Central memory CD8-positive, alpha-beta T cell (primary cell): ENCODE measurements at regions not wholly inside any gene's neighbourhood (a gene's known extent, or its start where the extent isn't known, plus 50 kb on each side); places are given as distances from the start of the nearest gene placed in this dataset.
"Not testable (repeated sequence)": the region's sequence is repeated elsewhere in the genome, so short reads cannot be mapped to it uniquely, and the experiment has no call there.

Source experiments
- ATAC-seq: fragments of 150-1000 bp; cut with Tn5 transposase; replicated peaks from 2 replicates; pipeline ENCODE4 v1.10.0; 2022; ENCODE audit warnings: mild to moderate bottlenecking, moderate FRiP score, moderate number of reproducible peaks; ENCODE audit not compliant: poor library complexity, severe bottlenecking; ENCODE audit errors: extremely low read depth
- DNase-seq, 2 donors: peaks; one replicate each; pipeline ENCODE4 v3.0.0; 2021; ENCODE audit warnings: low spot score in 2 of 2
- H3K27ac Mint-ChIP-seq: one replicate; pipeline ENCODE4 v1.8.0; 2022; ENCODE audit warnings: low read depth, mild to moderate bottlenecking, moderate library complexity, mixed read lengths
- H3K27me3 Mint-ChIP-seq: one replicate; pipeline ENCODE4 v1.8.0; 2022; ENCODE audit warnings: mixed read lengths
- H3K36me3 Mint-ChIP-seq: one replicate; pipeline ENCODE4 v1.8.0; 2022; ENCODE audit warnings: mild to moderate bottlenecking, moderate library complexity, mixed read lengths; ENCODE audit not compliant: insufficient read depth
- H3K4me1 Mint-ChIP-seq: one replicate; pipeline ENCODE4 v1.8.0; 2022; ENCODE audit warnings: mixed read lengths
- H3K4me3 Mint-ChIP-seq: one replicate; pipeline ENCODE4 v1.8.0; 2022; ENCODE audit warnings: mild to moderate bottlenecking, moderate library complexity, mixed read lengths
- H3K9me3 Mint-ChIP-seq: one replicate; pipeline ENCODE4 v1.8.0; 2022; ENCODE audit warnings: mixed read lengths

- Mint-ChIP-seq H3K4me3 (no peak overlapping the region), H3K27ac (no peak overlapping the region), H3K36me3 (no peaks in the 10 kb centered on the region), H3K27me3 (no peaks in the 10 kb centered on the region), H3K9me3 (peaks cover 8% of the 10 kb centered on the region), H3K4me1 (no peaks in the 10 kb centered on the region)
- ATAC-seq, result no peak
- no peak for DNase-seq
Observed at GRCh38 chr6:102764317-102764716, 1370.8 kb downstream of the GRIK2 start.

- H3K27ac Mint-ChIP-seq, result no peak overlapping the region
Observed at GRCh38 chr6:102763891-102764290, 1370.4 kb downstream of the GRIK2 start.

GRCh38 chr6:102761872-102762271, 1368.4 kb downstream of the GRIK2 start:
- no peaks in the 10 kb centered on the region for H3K4me1 Mint-ChIP-seq
- no peaks in the 10 kb centered on the region for H3K27me3 Mint-ChIP-seq
- H3K36me3 Mint-ChIP-seq, result no peaks in the 10 kb centered on the region
- DNase-seq (no peak), ATAC-seq (no peak)
- H3K4me3 Mint-ChIP-seq, result no peak overlapping the region
- H3K27ac Mint-ChIP-seq, result no peak overlapping the region
- peaks cover 5% of the 10 kb centered on the region for H3K9me3 Mint-ChIP-seq

More at GRCh38 chr6:102763891-102764290, 1370.4 kb downstream of the GRIK2 start:
- no peak overlapping the region for H3K4me3 Mint-ChIP-seq
- no peak for ATAC-seq
- H3K27me3 Mint-ChIP-seq, result no peaks in the 10 kb centered on the region
- H3K36me3 Mint-ChIP-seq, result no peaks in the 10 kb centered on the region
- H3K4me1 Mint-ChIP-seq, result no peaks in the 10 kb centered on the region
- DNase-seq, result no peak
- H3K9me3 Mint-ChIP-seq, result peaks cover 4% of the 10 kb centered on the region

- no peaks in the 10 kb centered on the region for H3K36me3 Mint-ChIP-seq
- no peaks in the 10 kb centered on the region for H3K27me3 Mint-ChIP-seq
- H3K4me3 Mint-ChIP-seq, result no peak overlapping the region
- H3K9me3 Mint-ChIP-seq, result peaks cover 5% of the 10 kb centered on the region
- H3K4me1 Mint-ChIP-seq, result no peaks in the 10 kb centered on the region
- H3K27ac Mint-ChIP-seq, result no peak overlapping the region
- ATAC-seq (no peak), DNase-seq (no peak)
Observed at GRCh38 chr6:102759415-102759814, 1365.9 kb downstream of the GRIK2 start.

GRCh38 chr6:102758536-102758935, 1365.0 kb downstream of the GRIK2 start:
- not testable (repeated sequence) for H3K4me1 Mint-ChIP-seq, H3K9me3 Mint-ChIP-seq, H3K27ac Mint-ChIP-seq, H3K27me3 Mint-ChIP-seq, H3K4me3 Mint-ChIP-seq, DNase-seq, H3K36me3 Mint-ChIP-seq, ATAC-seq

GRCh38 chr6:102749210-102749971, 1355.9 kb downstream of the GRIK2 start:
- DNase-seq (no peak), ATAC-seq (no peak)
- H3K4me1 Mint-ChIP-seq, result no peaks in the 10 kb centered on the region
- no peaks in the 10 kb centered on the region for H3K36me3 Mint-ChIP-seq
- peaks cover 6% of the 10 kb centered on the region for H3K9me3 Mint-ChIP-seq
- no peak overlapping the region for H3K4me3 Mint-ChIP-seq
- H3K27ac Mint-ChIP-seq, result no peak overlapping the region
- no peaks in the 10 kb centered on the region for H3K27me3 Mint-ChIP-seq

GRCh38 chr6:102746941-102747340, 1353.4 kb downstream of the GRIK2 start:
- H3K27me3 Mint-ChIP-seq, result no peaks in the 10 kb centered on the region
- ATAC-seq (no peak), DNase-seq (no peak)
- no peak overlapping the region for H3K27ac Mint-ChIP-seq
- no peaks in the 10 kb centered on the region for H3K4me1 Mint-ChIP-seq
- no peaks in the 10 kb centered on the region for H3K36me3 Mint-ChIP-seq
- peaks cover 6% of the 10 kb centered on the region for H3K9me3 Mint-ChIP-seq
- H3K4me3 Mint-ChIP-seq, result no peak overlapping the region

- no peaks in the 10 kb centered on the region for H3K27me3 Mint-ChIP-seq
- no peaks in the 10 kb centered on the region for H3K4me1 Mint-ChIP-seq
- no peak overlapping the region for H3K27ac Mint-ChIP-seq
- no peak for DNase-seq
- H3K9me3 Mint-ChIP-seq, result peaks cover 2% of the 10 kb centered on the region
- H3K4me3 Mint-ChIP-seq, result no peak overlapping the region
- no peaks in the 10 kb centered on the region for H3K36me3 Mint-ChIP-seq
- no peak for ATAC-seq
Observed at GRCh38 chr6:102742754-102743356, 1349.3 kb downstream of the GRIK2 start.

GRCh38 chr6:102742028-102742427, 1348.5 kb downstream of the GRIK2 start:
- no peaks in the 10 kb centered on the region for H3K36me3 Mint-ChIP-seq
- no peak overlapping the region for H3K4me3 Mint-ChIP-seq
- H3K4me1 Mint-ChIP-seq, result no peaks in the 10 kb centered on the region
- no peaks in the 10 kb centered on the region for H3K9me3 Mint-ChIP-seq
- H3K27me3 Mint-ChIP-seq, result no peaks in the 10 kb centered on the region
- DNase-seq, result no peak
- no peak overlapping the region for H3K27ac Mint-ChIP-seq
- no peak for ATAC-seq

- Mint-ChIP-seq H3K4me1 (no peaks in the 10 kb centered on the region), H3K36me3 (no peaks in the 10 kb centered on the region), H3K9me3 (peaks cover 5% of the 10 kb centered on the region), H3K27ac (no peak overlapping the region), H3K4me3 (no peak overlapping the region), H3K27me3 (no peaks in the 10 kb centered on the region)
- DNase-seq, result no peak
- ATAC-seq, result no peak
Observed at GRCh38 chr6:102736941-102737368, 1343.4 kb downstream of the GRIK2 start.

- Mint-ChIP-seq H3K4me3 (no peak overlapping the region), H3K27me3 (no peaks in the 10 kb centered on the region), H3K36me3 (no peaks in the 10 kb centered on the region), H3K9me3 (peaks cover 5% of the 10 kb centered on the region), H3K27ac (no peak overlapping the region), H3K4me1 (no peaks in the 10 kb centered on the region)
- no peak for ATAC-seq
- DNase-seq, result no peak
Observed at GRCh38 chr6:102732898-102733297, 1339.4 kb downstream of the GRIK2 start.

- not testable (repeated sequence) for H3K4me1 Mint-ChIP-seq, H3K36me3 Mint-ChIP-seq, DNase-seq, H3K27ac Mint-ChIP-seq, ATAC-seq, H3K27me3 Mint-ChIP-seq, H3K9me3 Mint-ChIP-seq, H3K4me3 Mint-ChIP-seq
Observed at GRCh38 chr6:102722086-102722485, 1328.6 kb downstream of the GRIK2 start.

- H3K27ac Mint-ChIP-seq, result no peak overlapping the region
- H3K27me3 Mint-ChIP-seq, result no peaks in the 10 kb centered on the region
- no peaks in the 10 kb centered on the region for H3K9me3 Mint-ChIP-seq
- ATAC-seq, result no peak
- no peak overlapping the region for H3K4me3 Mint-ChIP-seq
- no peak for DNase-seq
- no peaks in the 10 kb centered on the region for H3K4me1 Mint-ChIP-seq
- no peaks in the 10 kb centered on the region for H3K36me3 Mint-ChIP-seq
Observed at GRCh38 chr6:102717737-102718456, 1324.4 kb downstream of the GRIK2 start.
